HCT116 (cell line): ENCODE measurements at regions not wholly inside any gene's neighbourhood (a gene's known extent, or its start where the extent isn't known, plus 50 kb on each side); places are given as distances from the start of the nearest gene placed in this dataset.

Experiments
- ATAC-seq: fragments of 200-7000 bp; cut with Tn5 transposase; 2 replicates; pipeline ENCODE4 v1.9.1; 2020; ENCODE audit warnings: mild to moderate bottlenecking, moderate library complexity
- BruUV-seq: library from RNA; stranded (reverse); fragments of 400-500 nt; replicated peaks from 2 replicates; lab custom pipeline; 2021; lab: Mats Ljungman, UMichigan
- CTCF ChIA-PET: fragments of 300-600 bp; sonication (Branson Sonifier 250); formaldehyde crosslinking; loops from one replicate; lab custom pipeline; 2021; ENCODE audit warnings: antibody characterized with exemption; lab: Charles Lee
- POLR2A ChIA-PET: fragments of 300-600, 350-600 bp; sonication (Branson Sonifier 250); formaldehyde crosslinking; loops from one replicate; lab custom pipeline; 2021; ENCODE audit warnings: antibody characterized with exemption; lab: Charles Lee
- RAD21 ChIA-PET, 2 experiments: fragments of 300-600 bp; sonication (Branson Sonifier 250); formaldehyde crosslinking; loops; one replicate each; lab custom pipeline; 2023; ENCODE audit warnings: low total read pairs in 2 of 2; ENCODE audit not compliant: uncharacterized antibody in 2 of 2, unreplicated experiment in 2 of 2, low non-redundant PET in 1 of 2; lab: Charles Lee
- DNase-seq: peaks from one replicate; pipeline ENCODE4 v3.0.0-alpha.2; 2010; ENCODE audit warnings: low read depth, low spot score
- H2AFZ ChIP-seq: fragments of 200-600 bp; shearing (Covaris generic), sonication (generic); 2 replicates; pipeline ENCODE4 v1.6.1; 2017; ENCODE audit warnings: low read depth, mixed run types, mixed read lengths, antibody characterized with exemption, low read length; ENCODE audit not compliant: poor library complexity, severe bottlenecking
- H3K27ac ChIP-seq: 2 replicates; pipeline ENCODE4 v1.5.1; 2012; ENCODE audit warnings: low read depth, low read length
- H3K27me3 ChIP-seq: fragments of 200-600 bp; sonication (generic); 2 replicates; pipeline ENCODE4 v1.6.1; 2016; ENCODE audit warnings: mixed run types, low read length, mixed read lengths; ENCODE audit not compliant: insufficient read depth
- H3K36me3 ChIP-seq, 2 experiments: fragments of 200-500 bp in 1 of 2; fragments of 200-600 bp in 1 of 2; sonication (Bioruptor generic) in 1 of 2; sonication (generic) in 1 of 2; 2 replicates each; pipeline versions ENCODE4 v1.5.1 to v1.6.1; 2014 to 2016; ENCODE audit warnings: low read length in 2 of 2, inconsistent platforms in 1 of 2, mixed read lengths in 1 of 2, mixed run types in 1 of 2; ENCODE audit not compliant: insufficient read depth in 2 of 2, control insufficient read depth in 1 of 2
- H3K4me1 ChIP-seq, 2 experiments: fragments of 200-600 bp in 1 of 2; sonication (generic) in 1 of 2; 2 replicates each; pipeline versions ENCODE4 v1.5.1 to v1.6.1; 2012 to 2017; ENCODE audit warnings: low read length in 2 of 2, inconsistent platforms in 1 of 2, mild to moderate bottlenecking in 1 of 2, mixed read lengths in 1 of 2, mixed run types in 1 of 2, moderate library complexity in 1 of 2; ENCODE audit not compliant: insufficient read depth in 2 of 2, control insufficient read depth in 1 of 2
- H3K4me2 ChIP-seq: fragments of 200-600 bp; sonication (generic); 2 replicates; pipeline ENCODE4 v1.6.1; 2017; ENCODE audit warnings: mixed run types, low read length, mixed read lengths
- H3K4me3 ChIP-seq, 2 experiments: fragments of 200-600 bp in 1 of 2; sonication (generic) in 1 of 2; replicated peaks in 1 of 2; 2 replicates each; pipeline ENCODE4 v1.5.1; 2011 to 2016; ENCODE audit warnings: low read length in 2 of 2, control low read depth in 1 of 2, low read depth in 1 of 2, mild to moderate bottlenecking in 1 of 2, mixed read lengths in 1 of 2, mixed run types in 1 of 2
- H3K79me2 ChIP-seq: fragments of 200-600 bp; sonication (generic); 2 replicates; pipeline ENCODE4 v1.6.1; 2017; ENCODE audit warnings: mild to moderate bottlenecking, mixed run types, low read length, moderate library complexity, mixed read lengths; ENCODE audit not compliant: insufficient read depth
- H3K9ac ChIP-seq: fragments of 200-600 bp; sonication (generic); 2 replicates; pipeline ENCODE4 v1.6.1; 2016; ENCODE audit warnings: low read length, mixed read lengths
- H3K9me2 ChIP-seq: fragments of 200-600 bp; sonication (generic), shearing (Covaris generic); 2 replicates; pipeline ENCODE4 v1.6.1; 2017; ENCODE audit warnings: mixed run types, mild to moderate bottlenecking, moderate library complexity; ENCODE audit not compliant: insufficient read depth
- H3K9me3 ChIP-seq, 2 experiments: fragments of 200-500 bp in 1 of 2; fragments of 200-600 bp in 1 of 2; sonication (Bioruptor generic) in 1 of 2; sonication (generic) in 1 of 2; 2 replicates each; pipeline ENCODE4 v1.6.1; 2014 to 2017; ENCODE audit warnings: low read length in 2 of 2, mixed read lengths in 2 of 2, inconsistent platforms in 1 of 2, low read depth in 1 of 2, mild to moderate bottlenecking in 1 of 2, mixed run types in 1 of 2, moderate library complexity in 1 of 2; ENCODE audit not compliant: control insufficient read depth in 1 of 2, insufficient read depth in 1 of 2
- H4K20me1 ChIP-seq: fragments of 200-600 bp; sonication (generic), shearing (Covaris generic); 2 replicates; pipeline ENCODE4 v1.6.1; 2017; ENCODE audit warnings: mixed run types, mild to moderate bottlenecking, moderate library complexity; ENCODE audit not compliant: insufficient read depth
- ATF3 ChIP-seq: IDR thresholded peaks from 2 replicates; pipeline ENCODE4 v1.6.1; 2012
- CTCF ChIP-seq, 3 experiments: fragments of 200-600 bp in 1 of 3; sonication (generic) in 1 of 3; IDR thresholded peaks in 2 of 3; conservative IDR thresholded peaks in 1 of 3; 2 replicates each; pipeline ENCODE4 v1.5.1; 2012 to 2017; ENCODE audit warnings: low read depth in 2 of 3, low read length in 2 of 3, antibody characterized with exemption in 1 of 3, borderline replicate concordance in 1 of 3, control low read depth in 1 of 3, mild to moderate bottlenecking in 1 of 3, mixed read lengths in 1 of 3, mixed run types in 1 of 3, moderate library complexity in 1 of 3; ENCODE audit not compliant: insufficient read depth in 1 of 3
- EZH2phosphoT487 ChIP-seq: fragments of 200-600 bp; IDR thresholded peaks from 2 replicates; pipeline ENCODE4 v1.6.1; 2018; ENCODE audit warnings: antibody characterized with exemption, borderline replicate concordance
- FOSL1 ChIP-seq: IDR thresholded peaks from 2 replicates; pipeline ENCODE4 v1.6.1; 2012; ENCODE audit warnings: low read depth
- JUND ChIP-seq: IDR thresholded peaks from 2 replicates; pipeline ENCODE4 v1.6.1; 2012
- MAX ChIP-seq: IDR thresholded peaks from 2 replicates; pipeline ENCODE4 v1.6.1; 2012
- POLR2A ChIP-seq: IDR thresholded peaks from 2 replicates; pipeline ENCODE4 v1.7.0; 2011; ENCODE audit warnings: borderline replicate concordance; ENCODE audit not compliant: insufficient read depth, insufficient read length; ENCODE audit errors: extremely low read depth
- ZFX ChIP-seq: fragments of 450-650 bp; IDR thresholded peaks from 2 replicates; pipeline ENCODE4 v1.6.1; 2017
- intact Hi-C: fragments of 100-400 bp; cut with micrococcal nuclease; formaldehyde crosslinking; loops from 2 replicates; pipeline ENCODE4 v1.10.0; 2022
- TF ChIP-seq, protein P1 (sequence below): IDR thresholded peaks from 2 replicates; pipeline ENCODE4 v1.6.1; 2011; ENCODE audit warnings: mild to moderate bottlenecking, low read length, moderate library complexity; ENCODE audit not compliant: insufficient replicate concordance; ENCODE audit errors: extremely low read depth

DNA sequence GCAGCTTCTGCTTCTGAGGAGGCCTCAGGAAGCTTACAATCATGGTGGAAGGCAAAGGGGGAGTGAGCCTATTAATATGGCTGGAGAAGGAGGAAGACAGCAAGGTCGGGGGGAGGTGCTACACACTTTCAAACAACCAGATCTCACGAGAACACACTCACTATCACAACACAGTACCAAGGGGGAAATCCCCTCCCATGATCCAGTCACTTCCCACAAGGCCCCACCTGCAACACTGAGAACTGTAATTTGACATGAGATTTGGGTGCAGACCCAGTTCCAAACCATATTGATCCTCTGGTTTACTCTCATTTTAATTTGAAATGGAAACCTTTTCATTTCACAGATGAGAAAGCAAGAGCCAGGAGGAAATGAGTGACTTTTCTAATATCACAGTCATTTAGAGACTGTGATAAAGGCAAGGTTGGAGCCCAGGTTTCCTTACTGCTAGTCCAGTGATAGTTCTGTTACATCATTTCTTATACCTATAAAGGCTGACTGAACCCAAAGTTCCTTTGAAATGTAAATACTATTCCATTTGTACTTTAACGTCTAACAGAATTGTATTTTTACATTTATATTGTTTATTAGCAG lies 105.8 kb upstream of the GAP43 start:
- BruUV-seq = no TSS peak
- Histone ChIP-seq H3K36me3 (no peaks in the 10 kb centered on the region), H3K4me3 (no peak overlapping the region), H3K4me2 (no peak overlapping the region), H2AFZ (no peak overlapping the region), H3K9ac (no peak overlapping the region), H3K9me3 (no peaks in the 10 kb centered on the region), H4K20me1 (no peaks in the 10 kb centered on the region), H3K27ac (no peak overlapping the region), H3K9me2 (no peaks in the 10 kb centered on the region), H3K4me1 (peaks cover 3 to 8% of the 10 kb centered on the region in 2 experiments; a peak in 3 of 4 replicates), H3K27me3 (no peaks in the 10 kb centered on the region), H3K79me2 (no peaks in the 10 kb centered on the region)
- no peak for TF ChIP-seq JUND
- no peak for TF ChIP-seq EZH2phosphoT487
- TF ChIP-seq ZFX = no peak
- TF ChIP-seq, protein P1, sequence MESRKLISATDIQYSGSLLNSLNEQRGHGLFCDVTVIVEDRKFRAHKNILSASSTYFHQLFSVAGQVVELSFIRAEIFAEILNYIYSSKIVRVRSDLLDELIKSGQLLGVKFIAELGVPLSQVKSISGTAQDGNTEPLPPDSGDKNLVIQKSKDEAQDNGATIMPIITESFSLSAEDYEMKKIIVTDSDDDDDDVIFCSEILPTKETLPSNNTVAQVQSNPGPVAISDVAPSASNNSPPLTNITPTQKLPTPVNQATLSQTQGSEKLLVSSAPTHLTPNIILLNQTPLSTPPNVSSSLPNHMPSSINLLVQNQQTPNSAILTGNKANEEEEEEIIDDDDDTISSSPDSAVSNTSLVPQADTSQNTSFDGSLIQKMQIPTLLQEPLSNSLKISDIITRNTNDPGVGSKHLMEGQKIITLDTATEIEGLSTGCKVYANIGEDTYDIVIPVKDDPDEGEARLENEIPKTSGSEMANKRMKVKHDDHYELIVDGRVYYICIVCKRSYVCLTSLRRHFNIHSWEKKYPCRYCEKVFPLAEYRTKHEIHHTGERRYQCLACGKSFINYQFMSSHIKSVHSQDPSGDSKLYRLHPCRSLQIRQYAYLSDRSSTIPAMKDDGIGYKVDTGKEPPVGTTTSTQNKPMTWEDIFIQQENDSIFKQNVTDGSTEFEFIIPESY = no peak
- no peak for TF ChIP-seq FOSL1
- TF ChIP-seq CTCF (IDR thresholded peaks at IDR 0.05 in 2 of 3, conservative IDR thresholded peaks at IDR 0.05 in 1 of 3; ENCODE audit: borderline replicate concordance in 1 of 3, insufficient read depth in 1 of 3, low read depth in 2 of 3, low read length in 2 of 3) = no peak
- no peak for TF ChIP-seq MAX
- no peak for TF ChIP-seq ATF3
- TF ChIP-seq POLR2A = no peak
- ChIA-PET RAD21 (no interaction called here), POLR2A (no interaction called here), CTCF (no interaction called here)
- ATAC-seq (no peak), DNase-seq (no peak)
- intact Hi-C loops = no loop called here
